ENCODE measurements at regions not wholly inside any gene's neighbourhood (a gene's known extent, or its start where the extent isn't known, plus 50 kb on each side); places are given as distances from the start of the nearest gene placed in this dataset.

DNA sequence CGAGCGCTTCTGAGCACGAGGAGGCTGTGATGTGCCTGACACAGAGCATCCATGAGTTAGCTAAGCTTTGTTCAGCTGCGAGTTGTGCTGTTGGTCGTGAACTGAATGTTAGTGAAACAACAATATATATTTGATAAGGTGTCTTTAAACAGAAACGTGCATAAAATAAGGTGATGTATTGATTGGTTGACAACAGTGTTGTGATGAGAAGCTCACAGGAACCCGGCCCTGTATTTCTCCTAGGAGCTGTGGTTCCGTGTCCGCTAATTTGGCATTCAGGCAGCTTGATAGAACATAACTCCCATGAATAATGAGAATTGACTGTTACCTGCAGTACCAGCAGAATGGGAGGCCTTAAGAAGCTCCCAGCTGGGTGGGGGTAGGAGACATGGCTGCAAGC is 146.4 kb upstream of the MYCN start:
- TF ChIP-seq POLR2A (IDR thresholded peaks at IDR 0.05) = no peak
- TF ChIP-seq, protein P1, sequence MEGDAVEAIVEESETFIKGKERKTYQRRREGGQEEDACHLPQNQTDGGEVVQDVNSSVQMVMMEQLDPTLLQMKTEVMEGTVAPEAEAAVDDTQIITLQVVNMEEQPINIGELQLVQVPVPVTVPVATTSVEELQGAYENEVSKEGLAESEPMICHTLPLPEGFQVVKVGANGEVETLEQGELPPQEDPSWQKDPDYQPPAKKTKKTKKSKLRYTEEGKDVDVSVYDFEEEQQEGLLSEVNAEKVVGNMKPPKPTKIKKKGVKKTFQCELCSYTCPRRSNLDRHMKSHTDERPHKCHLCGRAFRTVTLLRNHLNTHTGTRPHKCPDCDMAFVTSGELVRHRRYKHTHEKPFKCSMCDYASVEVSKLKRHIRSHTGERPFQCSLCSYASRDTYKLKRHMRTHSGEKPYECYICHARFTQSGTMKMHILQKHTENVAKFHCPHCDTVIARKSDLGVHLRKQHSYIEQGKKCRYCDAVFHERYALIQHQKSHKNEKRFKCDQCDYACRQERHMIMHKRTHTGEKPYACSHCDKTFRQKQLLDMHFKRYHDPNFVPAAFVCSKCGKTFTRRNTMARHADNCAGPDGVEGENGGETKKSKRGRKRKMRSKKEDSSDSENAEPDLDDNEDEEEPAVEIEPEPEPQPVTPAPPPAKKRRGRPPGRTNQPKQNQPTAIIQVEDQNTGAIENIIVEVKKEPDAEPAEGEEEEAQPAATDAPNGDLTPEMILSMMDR (IDR thresholded peaks at IDR 0.05) = no peak
